ENCODE measurements at regions not wholly inside any gene's neighbourhood (a gene's known extent, or its start where the extent isn't known, plus 50 kb on each side); places are given as distances from the start of the nearest gene placed in this dataset.

DNA sequence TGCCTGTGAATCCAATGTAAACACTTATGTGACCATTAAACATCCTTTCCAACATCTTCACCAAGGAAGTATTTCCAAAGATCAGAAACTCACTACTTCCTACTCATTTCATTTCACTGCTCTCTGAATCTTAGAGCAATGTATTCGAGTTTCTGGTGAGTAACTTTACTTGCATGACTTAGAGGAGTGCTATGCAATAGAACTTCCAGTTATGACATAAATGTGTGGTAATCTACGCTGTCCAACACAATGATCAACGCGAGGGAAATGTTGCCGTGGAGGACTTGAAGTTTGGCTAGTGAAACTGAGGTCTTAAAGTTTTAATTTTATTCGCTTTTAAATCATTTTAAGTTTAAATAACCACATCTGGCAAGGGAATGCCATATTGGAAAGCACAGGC lies 1326.3 kb downstream of the XPNPEP1 start:
- peaks cover 0 to 11% (median 8%) of the 10 kb centered on the region in 4 donors for H3K4me1 ChIP-seq (ENCODE audit: control insufficient read depth in 4 of 4, insufficient read depth in 4 of 4, low read length in 3 of 4)
- TF ChIP-seq NR2F2 (IDR thresholded peaks at IDR 0.05) (no peak), FOXA2 (IDR thresholded peaks at IDR 0.05) (no peak), RAD21 (IDR thresholded peaks at IDR 0.05) (no peak), RXRA (IDR thresholded peaks at IDR 0.05) (no peak), SP1 (IDR thresholded peaks at IDR 0.05) (no peak), MAX (IDR thresholded peaks at IDR 0.05) (no peak), GABPA (IDR thresholded peaks at IDR 0.05 in 1 of 2, conservative IDR thresholded peaks at IDR 0.05 in 1 of 2) (no peak), HNF4G (IDR thresholded peaks at IDR 0.05) (no peak), EGR1 (IDR thresholded peaks at IDR 0.05; ENCODE audit: low read depth in 2 of 2) (no peak), JUND (IDR thresholded peaks at IDR 0.05) (no peak), FOXA1 (IDR thresholded peaks at IDR 0.05) (no peak), YY1 (IDR thresholded peaks at IDR 0.05) (no peak), TAF1 (conservative IDR thresholded peaks at IDR 0.05) (no peak), CTCF (IDR thresholded peaks at IDR 0.05; ENCODE audit: low read depth, low read length, missing input control) (no peak), HNF4A (conservative IDR thresholded peaks at IDR 0.05) (no peak)
- TF ChIP-seq, protein P1, sequence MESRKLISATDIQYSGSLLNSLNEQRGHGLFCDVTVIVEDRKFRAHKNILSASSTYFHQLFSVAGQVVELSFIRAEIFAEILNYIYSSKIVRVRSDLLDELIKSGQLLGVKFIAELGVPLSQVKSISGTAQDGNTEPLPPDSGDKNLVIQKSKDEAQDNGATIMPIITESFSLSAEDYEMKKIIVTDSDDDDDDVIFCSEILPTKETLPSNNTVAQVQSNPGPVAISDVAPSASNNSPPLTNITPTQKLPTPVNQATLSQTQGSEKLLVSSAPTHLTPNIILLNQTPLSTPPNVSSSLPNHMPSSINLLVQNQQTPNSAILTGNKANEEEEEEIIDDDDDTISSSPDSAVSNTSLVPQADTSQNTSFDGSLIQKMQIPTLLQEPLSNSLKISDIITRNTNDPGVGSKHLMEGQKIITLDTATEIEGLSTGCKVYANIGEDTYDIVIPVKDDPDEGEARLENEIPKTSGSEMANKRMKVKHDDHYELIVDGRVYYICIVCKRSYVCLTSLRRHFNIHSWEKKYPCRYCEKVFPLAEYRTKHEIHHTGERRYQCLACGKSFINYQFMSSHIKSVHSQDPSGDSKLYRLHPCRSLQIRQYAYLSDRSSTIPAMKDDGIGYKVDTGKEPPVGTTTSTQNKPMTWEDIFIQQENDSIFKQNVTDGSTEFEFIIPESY (IDR thresholded peaks at IDR 0.05): no peak
- TF ChIP-seq, protein P2, sequence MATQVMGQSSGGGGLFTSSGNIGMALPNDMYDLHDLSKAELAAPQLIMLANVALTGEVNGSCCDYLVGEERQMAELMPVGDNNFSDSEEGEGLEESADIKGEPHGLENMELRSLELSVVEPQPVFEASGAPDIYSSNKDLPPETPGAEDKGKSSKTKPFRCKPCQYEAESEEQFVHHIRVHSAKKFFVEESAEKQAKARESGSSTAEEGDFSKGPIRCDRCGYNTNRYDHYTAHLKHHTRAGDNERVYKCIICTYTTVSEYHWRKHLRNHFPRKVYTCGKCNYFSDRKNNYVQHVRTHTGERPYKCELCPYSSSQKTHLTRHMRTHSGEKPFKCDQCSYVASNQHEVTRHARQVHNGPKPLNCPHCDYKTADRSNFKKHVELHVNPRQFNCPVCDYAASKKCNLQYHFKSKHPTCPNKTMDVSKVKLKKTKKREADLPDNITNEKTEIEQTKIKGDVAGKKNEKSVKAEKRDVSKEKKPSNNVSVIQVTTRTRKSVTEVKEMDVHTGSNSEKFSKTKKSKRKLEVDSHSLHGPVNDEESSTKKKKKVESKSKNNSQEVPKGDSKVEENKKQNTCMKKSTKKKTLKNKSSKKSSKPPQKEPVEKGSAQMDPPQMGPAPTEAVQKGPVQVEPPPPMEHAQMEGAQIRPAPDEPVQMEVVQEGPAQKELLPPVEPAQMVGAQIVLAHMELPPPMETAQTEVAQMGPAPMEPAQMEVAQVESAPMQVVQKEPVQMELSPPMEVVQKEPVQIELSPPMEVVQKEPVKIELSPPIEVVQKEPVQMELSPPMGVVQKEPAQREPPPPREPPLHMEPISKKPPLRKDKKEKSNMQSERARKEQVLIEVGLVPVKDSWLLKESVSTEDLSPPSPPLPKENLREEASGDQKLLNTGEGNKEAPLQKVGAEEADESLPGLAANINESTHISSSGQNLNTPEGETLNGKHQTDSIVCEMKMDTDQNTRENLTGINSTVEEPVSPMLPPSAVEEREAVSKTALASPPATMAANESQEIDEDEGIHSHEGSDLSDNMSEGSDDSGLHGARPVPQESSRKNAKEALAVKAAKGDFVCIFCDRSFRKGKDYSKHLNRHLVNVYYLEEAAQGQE (IDR thresholded peaks at IDR 0.05): no peak
- 82% methylated on average over 6 of the region's 6 CpGs for WGBS

DNA sequence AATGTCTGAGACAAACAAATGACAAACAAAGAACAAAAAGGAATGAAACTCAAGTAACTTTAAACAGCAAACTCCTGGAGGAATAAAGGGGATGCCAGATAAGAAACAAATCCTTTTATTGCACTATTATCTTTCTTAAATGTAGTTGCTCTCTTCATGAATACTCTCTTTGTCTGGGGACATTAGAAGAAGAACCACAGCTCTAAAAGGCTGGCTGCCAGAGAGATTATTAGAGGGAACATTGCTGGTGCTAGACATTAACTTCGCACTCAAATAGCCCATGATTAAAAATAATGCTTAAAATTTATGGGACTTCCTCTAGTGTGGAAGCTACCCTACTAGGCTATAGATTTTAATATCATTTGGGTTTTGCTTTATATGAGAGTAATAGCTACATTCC lies 1330.4 kb downstream of the XPNPEP1 start:
- Histone ChIP-seq H3K27ac (ENCODE audit: low read depth in 1 of 2, low read length in 2 of 2) (no peak overlapping the region), H3K36me3 (ENCODE audit: control insufficient read depth in 4 of 4, insufficient read depth in 3 of 4, low read depth in 1 of 4, low read length in 3 of 4) (no peaks in the 10 kb centered on the region), H3K9me3 (ENCODE audit: control insufficient read depth in 4 of 4, low read length in 3 of 4) (no peaks in the 10 kb centered on the region), H3K4me1 (ENCODE audit: control insufficient read depth in 4 of 4, insufficient read depth in 4 of 4, low read length in 3 of 4) (no peaks in the 10 kb centered on the region), H3K9ac (ENCODE audit: low read depth in 1 of 2, low read length in 2 of 2) (no peak overlapping the region), H3K4me3 (ENCODE audit: low read depth in 1 of 3, low read length in 3 of 3) (no peak overlapping the region), H3K27me3 (ENCODE audit: control insufficient read depth in 4 of 4, insufficient read depth in 4 of 4, low read length in 3 of 4) (no peaks in the 10 kb centered on the region)
- whole genome bisulfite sequencing: 85% methylated on average over 1 of the region's 1 CpG
- TF ChIP-seq FOXA1 (IDR thresholded peaks at IDR 0.05): no peak
- TF ChIP-seq CTCF (IDR thresholded peaks at IDR 0.05; ENCODE audit: low read depth, low read length, missing input control): no peak
- no peak for TF ChIP-seq TAF1 (conservative IDR thresholded peaks at IDR 0.05)
- TF ChIP-seq YY1 (IDR thresholded peaks at IDR 0.05): no peak
- TF ChIP-seq RXRA (IDR thresholded peaks at IDR 0.05): no peak
- no peak for TF ChIP-seq RAD21 (IDR thresholded peaks at IDR 0.05)
- no peak for TF ChIP-seq ATF3 (IDR thresholded peaks at IDR 0.05)
- TF ChIP-seq, protein P1 (IDR thresholded peaks at IDR 0.05): no peak
- no peak for DNase-seq (ENCODE audit: low spot score)

More for the DNA sequence above, 1326.3 kb downstream of the XPNPEP1 start:
- no peak overlapping the region for H3K9ac ChIP-seq (ENCODE audit: low read depth in 1 of 2, low read length in 2 of 2)
- no peak overlapping the region for H3K27ac ChIP-seq (ENCODE audit: low read depth in 1 of 2, low read length in 2 of 2)
- H3K36me3 ChIP-seq (ENCODE audit: control insufficient read depth in 4 of 4, insufficient read depth in 3 of 4, low read depth in 1 of 4, low read length in 3 of 4): no peaks in the 10 kb centered on the region
- no peaks in the 10 kb centered on the region for H3K27me3 ChIP-seq (ENCODE audit: control insufficient read depth in 4 of 4, insufficient read depth in 4 of 4, low read length in 3 of 4)
- H3K9me3 ChIP-seq (ENCODE audit: control insufficient read depth in 4 of 4, low read length in 3 of 4): no peaks in the 10 kb centered on the region
- DNase-seq (ENCODE audit: low spot score): no peak
- no peak overlapping the region for H3K4me3 ChIP-seq (ENCODE audit: low read depth in 1 of 3, low read length in 3 of 3)

All from liver (tissue), 8 donors.